Activated T-cell treated with anti-CD3 and anti-CD28 coated beads, Interleukin-2, amount 50 U/mL, for 48 hours (primary cell): ENCODE measurements at regions not wholly inside any gene's neighbourhood (a gene's known extent, or its start where the extent isn't known, plus 50 kb on each side); places are given as distances from the start of the nearest gene placed in this dataset.

Source experiments
- DNase-seq, 2 experiments: peaks; one replicate each; pipeline ENCODE4 v3.0.0-alpha.2; 2020

DNA sequence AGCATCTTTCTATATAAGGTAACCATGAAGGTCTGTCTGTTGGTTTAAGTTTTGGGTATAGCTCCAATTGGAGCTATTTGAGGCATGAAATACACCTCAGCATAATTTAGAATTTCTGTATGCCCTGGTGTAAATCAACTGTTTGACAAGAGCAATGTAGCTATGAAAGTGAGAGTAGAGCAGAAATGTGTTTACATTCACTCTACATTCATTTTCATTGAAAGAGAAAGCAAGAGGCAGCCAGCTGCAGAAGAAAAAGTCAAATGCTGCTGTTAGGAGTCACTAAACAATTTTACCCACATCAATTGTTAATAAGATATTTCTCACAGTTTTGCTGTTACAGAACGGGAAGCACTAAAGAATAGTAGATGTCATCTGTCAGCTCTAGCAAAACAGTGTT, 252.5 kb downstream of the SLC6A15 start:
- DNase-seq, result no peak

DNA sequence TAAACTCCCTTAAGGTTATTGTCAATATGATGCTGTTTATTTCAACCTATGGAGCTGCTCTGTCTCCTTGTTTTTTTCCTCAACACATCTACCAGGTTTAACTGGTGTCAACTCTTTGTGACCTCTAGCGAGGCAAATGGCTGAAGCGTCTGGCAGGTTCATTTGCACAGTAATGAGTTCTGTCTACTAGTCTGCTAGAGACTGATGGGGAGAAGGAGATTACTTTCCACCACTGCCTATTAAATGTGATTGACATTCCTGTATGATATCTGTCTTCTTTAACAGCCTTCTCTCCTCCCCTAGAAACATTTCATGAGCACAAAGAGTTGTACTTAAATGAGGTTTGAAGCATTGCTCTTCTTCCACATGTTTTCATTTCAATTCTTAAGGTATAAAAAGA, 253.7 kb downstream of the SLC6A15 start:
- DNase-seq, result no peak

DNA sequence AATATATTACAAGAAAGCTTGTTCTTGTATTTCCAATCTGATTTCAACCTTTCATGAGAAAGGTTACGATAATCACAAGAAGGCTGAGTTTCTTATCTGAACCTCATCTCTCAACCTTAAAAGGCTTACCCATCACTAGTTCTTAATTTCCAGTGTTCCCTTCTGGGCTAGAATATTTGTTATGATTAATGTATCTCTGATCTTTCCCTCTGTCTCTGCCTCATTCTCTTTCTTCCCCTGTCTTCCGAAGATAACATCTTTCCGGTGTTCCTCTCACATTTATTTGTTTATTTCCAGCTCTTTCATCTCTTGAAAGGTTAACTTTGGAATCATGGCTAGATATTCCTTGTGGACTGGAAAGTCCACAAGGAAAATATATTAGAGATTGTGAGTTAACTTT, 255.9 kb downstream of the SLC6A15 start:
- DNase-seq, result no peak

DNA sequence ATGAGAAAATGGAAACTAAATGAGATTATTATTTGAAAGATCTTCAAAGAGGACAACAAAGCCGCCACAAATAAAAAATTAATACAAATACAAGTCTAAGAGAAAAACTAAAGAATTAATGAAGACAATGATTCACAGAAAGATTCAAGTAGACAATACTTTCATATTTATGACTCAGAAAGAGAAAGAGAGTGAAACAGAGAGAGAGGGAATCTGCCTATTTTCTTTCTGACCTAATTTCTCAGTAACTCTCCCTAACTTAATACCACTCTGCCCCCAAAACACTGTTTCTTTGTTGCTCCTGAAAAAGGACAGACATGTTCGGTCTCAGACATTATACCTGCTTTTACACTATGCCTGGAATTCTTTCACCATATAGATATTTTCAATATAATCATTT, 259.1 kb downstream of the SLC6A15 start:
- DNase-seq, result no peak

DNA sequence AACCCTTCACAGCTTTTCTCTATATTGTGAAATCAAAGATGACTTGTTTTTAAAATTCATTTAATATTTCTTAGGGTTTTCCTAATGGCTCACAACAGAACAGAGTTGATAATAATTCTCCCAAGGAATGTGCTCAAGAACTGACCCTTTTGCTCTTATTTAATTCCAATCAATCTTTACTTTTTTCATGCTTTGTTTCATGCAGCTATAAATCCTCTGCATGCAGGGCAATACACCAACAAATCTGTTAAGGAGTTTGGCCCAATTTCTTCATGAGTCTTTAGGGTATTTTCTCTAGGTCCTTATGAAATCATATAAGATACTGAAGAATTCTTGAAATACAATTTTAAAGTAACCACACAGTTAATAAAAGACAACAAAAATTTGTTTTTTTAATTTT, 264.2 kb downstream of the SLC6A15 start:
- DNase-seq, result no peak

DNA sequence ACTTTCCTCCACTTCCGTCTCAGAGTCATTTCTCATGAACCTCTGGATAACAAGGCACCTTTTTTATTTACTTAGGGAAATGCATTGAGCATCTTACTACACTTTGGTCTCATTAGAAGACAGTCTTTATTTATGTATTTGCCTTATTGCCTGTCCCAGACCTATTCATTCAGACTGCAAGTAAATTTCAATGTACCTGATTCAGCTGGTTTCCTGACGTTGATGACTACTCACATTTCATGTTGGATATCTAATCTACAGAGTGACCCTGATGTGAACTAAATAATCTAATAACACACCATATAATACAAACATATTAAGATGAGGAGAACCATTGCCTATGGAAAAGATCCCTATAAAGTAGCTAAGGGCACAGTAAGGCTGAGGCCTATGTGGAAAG, 267.7 kb downstream of the SLC6A15 start:
- no peak for DNase-seq

DNA sequence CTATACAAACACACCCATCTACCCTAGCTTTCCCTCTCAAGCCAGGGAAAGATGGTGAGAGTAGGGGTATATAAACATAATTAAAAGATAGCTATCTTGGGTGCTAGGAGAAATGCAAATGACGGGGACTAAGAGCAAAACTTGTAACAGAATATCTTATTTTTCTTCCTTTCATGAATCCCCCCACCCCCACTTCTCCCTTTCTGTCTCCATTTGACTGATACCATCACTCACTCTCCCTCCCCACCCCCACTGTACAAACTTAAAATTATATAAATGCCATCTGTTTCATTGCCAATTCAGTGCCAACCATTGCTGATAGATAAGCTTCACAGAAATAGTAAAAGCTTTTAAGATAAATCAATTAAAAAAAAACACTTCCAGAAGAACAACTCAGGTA, 268.6 kb downstream of the SLC6A15 start:
- DNase-seq, result no peak

DNA sequence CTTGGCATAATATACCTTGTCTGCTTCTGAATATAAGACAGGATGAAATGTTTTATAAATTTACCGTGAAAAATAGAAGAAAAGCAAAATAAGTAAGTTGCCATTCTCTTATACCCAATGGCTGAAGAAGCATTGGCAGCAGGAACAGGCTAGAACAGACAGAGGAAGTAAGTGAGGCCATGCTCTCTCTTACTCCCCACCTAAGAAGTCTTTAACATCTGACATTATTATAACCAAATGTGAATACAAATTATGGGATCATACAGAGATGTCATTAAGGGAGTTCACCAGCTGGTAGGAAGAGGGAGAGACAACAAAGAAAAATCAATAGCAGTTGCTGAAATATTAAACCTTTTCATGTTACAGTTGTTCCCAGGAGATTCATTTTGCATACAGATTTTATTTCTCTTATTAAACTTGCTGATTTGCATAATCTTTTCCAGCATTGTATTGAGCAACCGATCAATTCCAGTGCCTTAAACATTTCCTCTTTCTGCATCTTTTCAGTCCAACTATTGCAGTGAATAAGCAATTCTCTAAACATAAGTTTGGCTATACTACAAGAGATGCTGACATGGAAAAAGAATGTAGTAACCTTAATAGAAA, 270.6 kb downstream of the SLC6A15 start:
- DNase-seq, result no peak

DNA sequence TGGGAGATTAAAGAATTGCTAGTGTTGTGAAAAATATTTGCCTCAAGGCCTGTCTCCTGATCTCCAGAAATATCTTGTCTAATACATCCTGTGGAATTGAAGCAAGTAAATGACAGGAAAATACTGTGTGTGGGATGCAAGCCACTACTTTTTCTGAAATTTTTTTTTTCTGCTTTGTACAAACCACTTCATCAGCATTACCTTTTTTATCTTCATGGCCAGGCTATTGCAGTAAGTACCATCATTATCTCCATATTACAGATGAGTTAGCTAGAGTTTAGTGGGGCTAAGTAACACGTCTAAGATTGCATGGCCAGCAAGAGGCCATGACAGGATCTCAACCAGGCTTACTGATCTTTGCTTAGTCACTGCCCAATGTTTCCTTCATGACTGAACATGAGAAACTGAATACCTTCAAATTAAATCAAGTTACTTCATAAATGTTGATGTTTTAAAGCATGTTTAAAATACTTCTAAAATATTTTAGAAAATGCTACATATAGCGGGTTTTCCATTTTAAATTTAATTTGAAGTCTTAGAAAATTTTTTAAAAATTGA, 273.7 kb downstream of the SLC6A15 start:
- no peak for DNase-seq

DNA sequence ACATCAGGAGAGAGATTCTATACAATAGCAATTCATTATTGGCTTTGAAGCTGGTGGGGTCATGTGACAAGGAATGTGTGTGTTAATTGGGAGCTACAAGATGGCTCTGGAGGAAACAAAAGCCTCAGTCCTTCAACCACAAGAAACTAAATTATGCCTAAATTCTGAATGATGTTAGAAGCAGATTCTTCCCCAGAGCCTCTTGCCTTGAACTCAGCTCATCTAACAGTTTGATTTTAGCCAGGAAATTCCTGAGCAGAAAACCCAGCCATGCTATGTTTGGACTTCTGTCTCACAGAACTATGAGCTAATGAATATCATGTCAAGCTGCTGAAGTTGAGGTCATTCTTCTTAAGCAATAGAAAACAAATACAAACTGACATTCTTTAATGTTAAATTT, 274.7 kb downstream of the SLC6A15 start:
- DNase-seq, result no peak

DNA sequence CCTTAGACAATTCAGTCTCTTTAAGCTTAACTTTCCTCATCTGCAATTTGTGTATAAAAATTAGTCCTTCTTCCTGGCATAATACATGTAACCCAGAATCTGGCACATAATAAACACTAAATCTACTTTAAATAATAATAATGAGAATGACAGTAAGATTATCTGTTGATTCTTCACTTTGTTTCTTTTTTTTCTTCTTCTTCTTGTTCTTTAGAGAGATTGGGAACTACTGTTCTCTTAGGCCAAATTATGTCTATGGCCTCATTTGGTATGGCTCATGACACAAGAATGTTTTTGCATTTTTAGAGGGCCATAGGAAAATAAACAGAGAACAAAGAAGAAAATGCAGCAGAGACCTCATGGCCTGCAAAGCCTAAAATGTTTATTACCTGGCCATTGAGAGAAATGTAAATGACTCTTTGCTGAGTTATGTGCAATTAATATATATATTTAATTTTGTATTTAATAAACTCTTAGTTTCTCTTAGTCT, 275.8 kb downstream of the SLC6A15 start:
- no peak for DNase-seq

DNA sequence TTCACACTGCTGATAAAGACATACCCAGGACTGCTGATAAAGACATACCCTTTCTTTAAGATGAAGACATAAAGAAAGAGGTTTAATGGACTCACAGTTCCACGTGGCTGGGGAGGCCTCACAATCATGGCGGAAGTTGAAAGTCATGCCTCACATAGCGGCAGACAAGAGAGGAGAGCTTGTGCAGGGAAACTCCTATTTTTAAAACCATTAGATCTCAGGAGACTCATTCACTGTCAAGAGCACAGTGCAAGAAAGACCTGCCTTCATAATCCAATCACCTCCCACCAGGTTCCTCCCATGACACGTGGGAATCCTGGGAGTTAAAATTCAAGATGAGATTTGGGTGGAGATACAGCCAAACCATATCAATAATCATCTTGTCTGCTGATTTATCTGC, 278.1 kb downstream of the SLC6A15 start:
- no peak for DNase-seq

DNA sequence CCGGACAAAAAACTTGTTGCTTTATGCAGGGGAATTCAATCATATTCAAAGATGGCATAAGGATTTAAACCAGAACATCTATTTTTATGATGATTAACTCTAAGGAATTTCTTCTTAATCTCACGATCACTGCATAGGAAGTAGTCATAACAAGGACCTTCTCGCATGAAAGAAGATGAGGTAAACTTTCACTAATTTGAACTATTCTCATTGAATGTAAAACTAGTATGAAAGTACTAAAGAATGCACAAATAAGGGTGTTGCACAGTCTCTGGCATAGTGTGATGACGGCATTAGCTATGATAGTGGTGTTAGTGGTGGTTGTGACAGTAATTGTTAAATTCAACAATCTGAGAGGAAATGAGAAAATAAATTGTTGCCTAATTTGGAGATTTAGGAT, 280.0 kb downstream of the SLC6A15 start:
- DNase-seq, result no peak

DNA sequence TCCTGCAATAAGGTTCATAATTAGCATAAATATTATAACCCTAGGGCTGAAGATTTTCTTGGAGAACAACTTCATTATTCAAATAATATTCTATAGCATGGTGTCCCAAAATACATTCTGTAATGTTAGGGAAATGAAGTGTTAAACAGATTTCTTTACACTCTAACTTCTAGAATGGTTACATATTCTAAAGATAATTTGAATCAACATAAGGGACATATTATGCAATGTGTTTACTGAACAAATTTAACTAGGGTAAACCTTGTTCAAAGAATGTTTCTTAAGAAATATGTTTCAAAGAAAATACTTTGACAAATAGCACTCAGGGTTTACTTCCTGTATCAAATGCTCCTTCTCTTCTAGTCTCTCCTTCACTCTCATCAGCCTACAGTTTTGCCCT, 281.6 kb downstream of the SLC6A15 start:
- DNase-seq, result no peak

DNA sequence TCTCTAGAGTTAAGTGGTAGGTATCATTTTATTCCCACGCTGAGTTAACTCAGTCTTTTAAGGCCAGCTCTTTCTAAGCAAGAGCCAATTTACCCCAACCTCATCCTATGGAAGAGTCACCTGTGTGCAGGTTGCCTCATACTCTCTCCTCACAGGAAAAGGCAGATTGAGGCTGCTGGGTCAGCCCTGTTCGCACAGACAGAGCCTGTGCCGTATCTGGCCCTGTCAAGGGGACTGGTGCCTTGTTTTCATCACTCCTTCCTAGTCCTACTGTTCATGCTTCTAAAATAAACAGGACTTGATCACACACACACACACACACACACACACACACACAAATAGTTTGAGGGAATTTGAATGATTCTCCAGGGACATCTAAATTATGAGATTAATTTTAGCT, 285.0 kb downstream of the SLC6A15 start:
- no peak for DNase-seq

DNA sequence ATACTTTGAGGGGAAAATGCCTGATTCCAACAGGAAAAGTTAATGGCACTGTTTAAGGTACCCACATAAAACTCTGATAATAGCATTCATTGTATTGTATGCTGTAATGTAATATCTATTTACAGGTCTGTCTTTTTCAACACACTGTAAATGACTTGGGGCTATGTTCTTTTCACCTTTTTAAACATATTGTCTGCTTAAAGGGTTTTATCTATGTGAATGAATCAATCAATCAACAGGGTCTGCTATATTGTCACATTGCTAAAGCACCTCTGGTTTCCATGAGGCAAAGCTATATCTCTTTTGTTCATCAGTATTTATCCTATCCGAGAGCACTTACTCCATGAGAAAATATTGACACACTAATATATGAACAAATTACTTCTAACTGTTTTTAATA, 288.0 kb downstream of the SLC6A15 start:
- no peak for DNase-seq

DNA sequence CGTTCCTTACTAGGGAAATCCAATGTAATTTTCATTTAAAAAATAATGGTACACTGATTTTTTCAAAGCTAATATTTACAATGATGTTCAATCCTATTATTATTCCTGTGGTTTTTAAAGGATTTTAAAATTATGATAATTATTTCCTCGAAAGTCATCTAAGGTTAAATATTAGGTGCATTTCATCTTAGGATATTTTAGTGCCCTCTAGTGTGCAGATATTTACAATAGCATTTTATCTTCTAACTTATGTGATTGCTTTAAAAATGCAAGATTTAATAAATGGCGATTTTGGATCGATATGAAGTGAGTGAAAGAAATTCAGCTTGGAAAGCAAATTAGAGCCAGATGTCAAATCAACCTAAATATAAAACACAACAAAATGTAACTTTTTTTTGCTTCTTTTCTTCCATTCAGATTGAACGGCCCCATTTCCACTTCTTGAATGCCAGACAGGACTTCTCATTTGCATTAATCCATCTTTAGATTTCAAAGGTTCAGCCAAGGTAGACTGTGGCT, 293.5 kb downstream of the SLC6A15 start:
- DNase-seq, result no peak

DNA sequence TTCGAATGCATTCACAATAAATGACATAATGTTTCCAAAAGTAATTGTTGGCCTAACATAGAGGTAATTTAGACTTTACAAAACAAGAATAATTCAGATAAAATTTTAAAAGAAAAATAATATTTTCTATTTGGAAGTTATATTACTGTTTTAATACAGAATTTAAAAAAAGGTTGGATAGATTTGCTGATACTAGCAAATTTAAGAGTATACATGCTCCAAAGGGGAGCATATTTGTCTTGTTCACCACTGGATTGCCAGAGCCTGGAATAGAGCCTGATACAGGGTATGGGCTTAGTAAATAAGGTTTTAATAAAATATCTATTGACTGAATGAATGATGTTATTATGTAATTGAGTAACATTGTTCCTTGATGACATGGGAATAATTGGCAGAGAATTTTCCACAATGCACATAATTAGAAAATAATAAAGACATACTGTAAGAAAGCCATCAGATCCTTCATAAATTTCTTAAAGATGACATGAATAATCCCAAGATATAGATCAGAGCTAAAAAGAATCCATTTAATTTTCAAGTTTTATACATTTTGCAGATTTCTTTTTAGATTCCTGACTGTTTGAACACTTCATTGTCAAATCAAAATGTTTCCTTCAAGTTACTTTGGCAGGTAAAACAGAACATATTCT, 305.3 kb downstream of the SLC6A15 start:
- no peak for DNase-seq

DNA sequence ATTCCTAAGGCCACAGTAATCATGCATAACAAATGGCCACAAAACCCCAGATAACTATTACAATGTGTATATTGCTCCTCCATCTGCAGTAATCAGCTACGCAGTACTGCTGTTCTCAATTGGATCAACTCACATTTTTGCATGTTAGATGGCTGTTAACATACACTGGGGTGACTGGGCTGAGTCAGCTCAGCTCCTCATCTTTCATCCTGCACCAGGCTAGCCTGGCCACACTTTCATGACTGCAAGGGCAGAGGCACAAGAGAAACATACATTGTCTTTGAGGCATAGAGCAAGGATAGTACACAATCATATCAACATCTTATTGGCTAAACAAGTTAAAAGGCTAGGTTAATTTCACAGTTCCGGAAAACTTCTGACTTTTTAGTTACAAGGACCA, 306.6 kb downstream of the SLC6A15 start:
- no peak for DNase-seq

DNA sequence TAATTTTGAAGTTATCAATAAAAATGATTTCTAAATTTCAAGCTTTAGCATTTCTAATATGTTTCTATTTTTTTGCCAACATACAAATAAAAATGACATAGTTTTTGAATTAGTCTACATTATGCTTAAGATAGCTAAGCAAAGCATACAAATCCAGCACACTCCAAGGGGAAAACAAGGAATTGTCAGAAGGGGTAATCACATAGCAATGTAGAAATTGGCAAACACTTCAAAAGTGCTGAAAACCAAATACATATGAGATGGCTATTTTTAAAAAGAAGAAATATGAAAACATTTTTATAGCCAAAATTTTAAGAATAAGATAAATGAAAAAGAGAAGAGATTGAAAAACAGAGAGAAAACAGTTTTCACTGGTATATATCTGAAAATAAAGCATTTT, 308.0 kb downstream of the SLC6A15 start:
- DNase-seq, result no peak

DNA sequence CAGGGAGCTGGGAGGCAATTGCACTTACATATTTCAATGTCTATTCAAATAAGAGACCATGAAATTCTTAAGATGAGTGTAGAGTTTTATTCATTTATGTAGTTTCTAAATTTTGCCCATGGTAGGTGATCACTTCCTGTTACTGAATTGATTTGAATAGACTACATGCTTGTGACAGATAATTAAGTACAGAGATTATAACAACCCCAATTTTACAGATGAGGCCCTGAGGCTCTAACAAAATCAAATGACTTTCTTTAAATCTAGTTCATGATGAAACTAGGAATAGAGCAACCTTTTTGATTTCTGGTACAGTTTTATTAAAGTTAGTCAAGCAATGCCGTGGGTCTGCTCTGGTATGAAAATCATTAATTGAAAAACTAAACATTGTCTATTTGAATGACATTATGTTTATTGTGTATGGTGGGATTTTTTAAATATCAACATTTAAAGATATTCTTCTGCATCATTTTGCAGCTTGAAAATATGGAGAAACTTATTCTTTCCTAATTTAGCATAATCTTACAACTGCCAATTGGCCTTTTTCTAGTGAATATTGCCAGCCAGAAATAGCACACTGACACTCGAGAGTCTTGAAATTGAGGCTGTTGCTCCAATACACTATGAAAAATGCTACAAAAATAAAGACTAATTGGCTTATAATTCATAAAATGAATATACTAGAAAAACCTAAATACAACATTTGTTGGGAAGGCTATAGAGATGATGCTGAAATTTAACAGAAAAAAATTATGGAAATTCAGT, 308.9 kb downstream of the SLC6A15 start:
- no peak for DNase-seq

DNA sequence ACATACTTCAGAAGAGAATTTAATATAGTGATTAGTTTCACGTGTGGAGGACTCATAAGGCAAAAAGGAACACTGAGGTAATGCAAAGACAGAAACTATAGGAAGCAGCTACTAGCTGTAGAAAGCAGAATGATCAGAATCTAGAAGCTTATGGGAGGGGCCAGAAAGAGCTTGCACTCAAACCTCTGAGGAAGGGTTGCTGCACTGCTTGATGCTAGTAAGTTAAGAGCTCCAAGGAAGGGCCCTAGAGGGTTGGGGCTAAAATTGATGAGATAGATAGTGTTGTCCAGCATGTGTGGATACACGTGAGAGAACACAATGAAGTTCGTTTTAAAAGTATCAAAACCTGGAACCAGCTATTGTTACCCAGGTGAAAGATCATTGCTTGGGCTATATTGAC, 311.1 kb downstream of the SLC6A15 start:
- no peak for DNase-seq

DNA sequence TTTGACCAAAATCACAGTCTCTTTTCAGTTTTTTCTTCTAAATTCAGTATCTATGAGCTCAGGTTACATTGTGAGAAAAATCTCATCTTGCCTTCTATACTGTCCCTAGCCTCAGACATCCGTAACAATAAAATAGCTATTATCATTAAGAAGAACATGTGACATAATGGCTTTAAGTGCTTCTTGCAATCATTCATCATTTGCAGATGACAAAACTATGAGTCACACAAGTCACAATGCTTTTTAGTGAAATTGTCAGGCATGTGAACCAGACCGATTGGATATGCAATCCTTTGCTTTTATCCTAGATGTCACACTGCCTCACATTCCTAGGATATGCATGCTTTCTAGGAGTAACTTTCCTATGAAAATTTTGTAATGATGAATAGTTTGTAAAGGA, 313.1 kb downstream of the SLC6A15 start:
- DNase-seq, result no peak

DNA sequence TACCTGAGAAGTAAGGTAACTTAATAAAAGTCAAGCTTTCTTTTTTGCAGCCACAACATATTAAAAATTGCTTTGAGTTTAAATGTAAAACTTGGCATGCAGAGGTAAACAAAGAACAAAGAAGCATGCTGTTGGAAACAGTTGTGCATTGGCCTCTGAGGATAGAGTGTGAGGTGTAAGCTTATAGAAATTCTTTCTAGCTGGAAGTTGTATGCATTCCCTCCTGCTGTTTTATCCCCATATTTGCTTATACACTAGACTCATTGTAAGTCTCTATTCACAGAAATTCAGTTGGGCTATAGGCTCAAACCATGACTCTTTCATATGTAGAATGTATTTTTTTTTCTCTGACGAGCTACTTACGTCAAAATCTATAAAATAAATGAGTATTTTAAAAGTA, 316.3 kb downstream of the SLC6A15 start:
- no peak for DNase-seq
